H1 (cell line): ENCODE measurements at regions not wholly inside any gene's neighbourhood (a gene's known extent, or its start where the extent isn't known, plus 50 kb on each side); places are given as distances from the start of the nearest gene placed in this dataset.
"Not testable (repeated sequence)": the region's sequence is repeated elsewhere in the genome, so short reads cannot be mapped to it uniquely, and the experiment has no call there.

Experiments
- CTCF ChIA-PET: fragments of 300-600 bp; sonication (Branson Sonifier 250); formaldehyde crosslinking; loops from one replicate; lab custom pipeline; 2021; ENCODE audit not compliant: partially characterized antibody; lab: Charles Lee
- POLR2A ChIA-PET: fragments of 300-600 bp; sonication (Branson Sonifier 250); formaldehyde crosslinking; loops from one replicate; lab custom pipeline; 2021; ENCODE audit warnings: inconsistent platforms; ENCODE audit not compliant: partially characterized antibody; lab: Charles Lee
- DNase-seq, 2 experiments: peaks; one replicate each; pipeline versions ENCODE4 v3.0.0 to v3.0.0-alpha.2; 2010 to 2022; ENCODE audit warnings: low spot score in 2 of 2, low read depth in 1 of 2, mixed read lengths in 1 of 2
- FAIRE-seq: peaks from 2 replicates; lab custom pipeline; 2011; peaks lifted over from hg19 to GRCh38; lab: Jason Lieb, UNC
- H2AFZ ChIP-seq: 2 replicates; pipeline ENCODE4 v1.8.1; 2012; ENCODE audit warnings: low read length, inconsistent platforms
- H2AK5ac ChIP-seq: 2 replicates; pipeline ENCODE4 v1.6.1; 2013; ENCODE audit warnings: low read depth, low read length
- H2BK120ac ChIP-seq: replicated peaks from 2 replicates; pipeline ENCODE3; 2013; ENCODE audit warnings: low read depth, low read length, inconsistent platforms
- H2BK12ac ChIP-seq: 2 replicates; pipeline ENCODE4 v1.6.1; 2013; ENCODE audit warnings: low read depth, low read length
- H2BK15ac ChIP-seq: 2 replicates; pipeline ENCODE4 v1.6.1; 2013; ENCODE audit warnings: low read length
- H2BK20ac ChIP-seq: 2 replicates; pipeline ENCODE4 v1.6.1; 2013; ENCODE audit warnings: low read length
- H2BK5ac ChIP-seq: 2 replicates; pipeline ENCODE4 v1.6.1; 2013; ENCODE audit warnings: low read depth, low read length
- H3K14ac ChIP-seq: 2 replicates; pipeline ENCODE4 v1.6.1; 2013; ENCODE audit warnings: inconsistent platforms; ENCODE audit not compliant: insufficient read length
- H3K18ac ChIP-seq: 2 replicates; pipeline ENCODE4 v1.6.1; 2013; ENCODE audit warnings: low read length; ENCODE audit errors: extremely low read depth
- H3K23ac ChIP-seq: 2 replicates; pipeline ENCODE4 v1.6.1; 2013; ENCODE audit warnings: inconsistent platforms; ENCODE audit not compliant: insufficient read length
- H3K23me2 ChIP-seq: 2 replicates; pipeline ENCODE4 v1.6.1; 2013; ENCODE audit warnings: low read depth, low read length
- H3K27ac ChIP-seq: 2 replicates; pipeline ENCODE4 v1.6.1; 2011; ENCODE audit warnings: low read depth, low read length, inconsistent platforms
- H3K27me3 ChIP-seq, 4 experiments: replicated peaks in 1 of 4; 1 replicate in 1 of 4; 2 replicates in 3 of 4; pipeline versions ENCODE4 v1.6.1 to v1.8.1; 2011 to 2013; ENCODE audit warnings: low read length in 3 of 4, mild to moderate bottlenecking in 3 of 4, inconsistent platforms in 2 of 4, mixed read lengths in 2 of 4, moderate library complexity in 1 of 4; ENCODE audit not compliant: control insufficient read depth in 3 of 4, insufficient read depth in 3 of 4; ENCODE audit errors: extremely low read depth in 1 of 4
- H3K36me3 ChIP-seq, 4 experiments: 2 replicates each; pipeline versions ENCODE4 v1.6.1 to v1.8.1; 2011 to 2013; ENCODE audit warnings: mild to moderate bottlenecking in 4 of 4, low read length in 3 of 4, moderate library complexity in 2 of 4, control low read depth in 1 of 4, inconsistent platforms in 1 of 4; ENCODE audit not compliant: insufficient read depth in 4 of 4, control insufficient read depth in 2 of 4
- H3K4ac ChIP-seq: replicated peaks from 2 replicates; pipeline ENCODE3; 2013; ENCODE audit warnings: low read length, low read depth, mixed read lengths, inconsistent platforms; ENCODE audit not compliant: insufficient read length
- H3K4me1 ChIP-seq, 4 experiments: replicated peaks in 1 of 4; 1 replicate in 1 of 4; 2 replicates in 3 of 4; pipeline versions ENCODE4 v1.6.1 to v1.8.1; 2011 to 2013; ENCODE audit warnings: low read length in 3 of 4, inconsistent platforms in 2 of 4, mixed read lengths in 1 of 4; ENCODE audit not compliant: insufficient read depth in 4 of 4, control insufficient read depth in 3 of 4
- H3K4me2 ChIP-seq, 2 experiments: 2 replicates each; pipeline versions ENCODE4 v1.6.1 to v1.8.1; 2011 to 2013; ENCODE audit warnings: low read depth in 2 of 2, low read length in 2 of 2, control low read depth in 1 of 2, inconsistent platforms in 1 of 2, mild to moderate bottlenecking in 1 of 2; ENCODE audit not compliant: insufficient read depth in 1 of 2
- H3K4me3 ChIP-seq, 4 experiments: fragments of 200-600, 300-600 bp in 1 of 4; sonication (generic), shearing (Covaris generic), sonication (Bioruptor Twin) in 1 of 4; 2 replicates each; pipeline versions ENCODE4 v1.5.1 to v1.8.1; 2011 to 2016; ENCODE audit warnings: low read length in 4 of 4, low read depth in 3 of 4, control low read depth in 2 of 4, inconsistent platforms in 2 of 4, mild to moderate bottlenecking in 2 of 4, mixed read lengths in 1 of 4, moderate library complexity in 1 of 4; ENCODE audit not compliant: insufficient read depth in 2 of 4; ENCODE audit errors: extremely low read depth in 1 of 4
- H3K56ac ChIP-seq: replicated peaks from 2 replicates; pipeline ENCODE3; 2013; ENCODE audit warnings: low read depth, mild to moderate bottlenecking, mixed read lengths, low read length, inconsistent platforms; ENCODE audit not compliant: insufficient read length
- H3K79me1 ChIP-seq: 2 replicates; pipeline ENCODE4 v1.6.1; 2013; ENCODE audit warnings: low read depth, low read length, control low read depth
- H3K79me2 ChIP-seq, 2 experiments: 2 replicates each; pipeline versions ENCODE4 v1.6.1 to v1.8.1; 2012 to 2013; ENCODE audit warnings: low read length in 2 of 2, mild to moderate bottlenecking in 2 of 2, inconsistent platforms in 1 of 2; ENCODE audit not compliant: insufficient read depth in 2 of 2, control insufficient read depth in 1 of 2
- H3K9ac ChIP-seq, 4 experiments: replicated peaks in 1 of 4; 1 replicate in 1 of 4; 2 replicates in 3 of 4; pipeline versions ENCODE4 v1.6.1 to v1.8.1; 2011 to 2013; ENCODE audit warnings: low read depth in 3 of 4, low read length in 3 of 4, control low read depth in 2 of 4, mild to moderate bottlenecking in 2 of 4, moderate library complexity in 2 of 4, inconsistent platforms in 1 of 4; ENCODE audit errors: extremely low read depth in 1 of 4
- H3K9me3 ChIP-seq, 2 experiments: 2 replicates each; pipeline versions ENCODE4 v1.6.1 to v1.8.1; 2012 to 2013; ENCODE audit warnings: mild to moderate bottlenecking in 2 of 2, moderate library complexity in 2 of 2, control low read depth in 1 of 2, inconsistent platforms in 1 of 2, low read depth in 1 of 2, low read length in 1 of 2, mixed read lengths in 1 of 2; ENCODE audit not compliant: insufficient read depth in 2 of 2
- H4K20me1 ChIP-seq, 2 experiments: replicated peaks in 1 of 2; 2 replicates each; pipeline versions ENCODE3 to v1.8.1; 2011 to 2013; ENCODE audit warnings: inconsistent platforms in 2 of 2, low read length in 2 of 2, mild to moderate bottlenecking in 1 of 2; ENCODE audit not compliant: insufficient read depth in 2 of 2, control insufficient read depth in 1 of 2
- H4K5ac ChIP-seq: 2 replicates; pipeline ENCODE4 v1.6.1; 2013; ENCODE audit warnings: low read length, low read depth, mixed read lengths, inconsistent platforms; ENCODE audit not compliant: insufficient read length
- H4K8ac ChIP-seq: 2 replicates; pipeline ENCODE4 v1.8.0; 2013; ENCODE audit warnings: mild to moderate bottlenecking, moderate library complexity, low read length, inconsistent platforms; ENCODE audit not compliant: insufficient read depth; ENCODE audit errors: extremely low read depth
- H4K91ac ChIP-seq: replicated peaks from 2 replicates; pipeline ENCODE3; 2013; ENCODE audit warnings: low read length, mixed read lengths, inconsistent platforms; ENCODE audit not compliant: insufficient read length
- WGBS, 2 experiments: shearing (Covaris generic) in 1 of 2; methylation state at CpG; one replicate each; pipeline versions ENCODE4 v1.1.6 to v1.1.7; 2013 to 2015; ENCODE audit warnings: low lambda C conversion rate in 2 of 2, mixed read lengths in 2 of 2, inconsistent platforms in 1 of 2, low coverage in 1 of 2, missing lambda C conversion rate in 1 of 2; ENCODE audit not compliant: insufficient replicate concordance in 2 of 2, insufficient coverage in 1 of 2, insufficient read length in 1 of 2; ENCODE audit errors: extremely low coverage in 1 of 2, missing lambda C conversion rate in 1 of 2; 5-methylcytosine and 5-hydroxymethylcytosine counted together

- not testable (repeated sequence) for FAIRE-seq, DNase-seq
These were observed 1282.4 kb downstream of the RPIA start for GRCh38 chr2:89973849-89974248.

GRCh38 chr2:89979826-89980537 lies 1288.5 kb downstream of the RPIA start:
- H3K79me2 ChIP-seq, H2AFZ ChIP-seq, H3K18ac ChIP-seq, H3K56ac ChIP-seq, H3K4me2 ChIP-seq, H2BK12ac ChIP-seq, H3K23ac ChIP-seq, CTCF ChIA-PET, H4K5ac ChIP-seq, POLR2A ChIA-PET, H2BK15ac ChIP-seq, DNase-seq, H2BK20ac ChIP-seq, H4K8ac ChIP-seq, H2BK5ac ChIP-seq, H3K27ac ChIP-seq, FAIRE-seq, H2AK5ac ChIP-seq, H3K4me3 ChIP-seq, H3K79me1 ChIP-seq, H3K9ac ChIP-seq, H4K20me1 ChIP-seq, H4K91ac ChIP-seq, H3K14ac ChIP-seq, H3K23me2 ChIP-seq, H3K36me3 ChIP-seq, H2BK120ac ChIP-seq, H3K4ac ChIP-seq, H3K4me1 ChIP-seq, H3K27me3 ChIP-seq: not testable (repeated sequence)
- H3K9me3 ChIP-seq: peaks cover 8 to 24% of the 10 kb centered on the region in 2 experiments; a peak in 3 of 4 replicates
- 54% methylated on average over 2 of the region's 2 CpGs; no CpG with 5 or more reads in 1 of the 2 experiments for WGBS, 2 experiments

More at GRCh38 chr2:89973849-89974248, 1282.4 kb downstream of the RPIA start:
- H3K9me3 ChIP-seq, H3K36me3 ChIP-seq, H2AFZ ChIP-seq, H2AK5ac ChIP-seq, H3K18ac ChIP-seq, H3K4me3 ChIP-seq, H3K56ac ChIP-seq, H3K14ac ChIP-seq, H2BK120ac ChIP-seq, H3K9ac ChIP-seq, H4K20me1 ChIP-seq, H4K5ac ChIP-seq, H3K79me1 ChIP-seq, H2BK15ac ChIP-seq, H4K91ac ChIP-seq, H4K8ac ChIP-seq, H3K4ac ChIP-seq, H2BK5ac ChIP-seq, POLR2A ChIA-PET, CTCF ChIA-PET, H3K27me3 ChIP-seq, H2BK20ac ChIP-seq, H3K4me2 ChIP-seq, H3K79me2 ChIP-seq, H2BK12ac ChIP-seq, H3K27ac ChIP-seq, H3K23me2 ChIP-seq, H3K4me1 ChIP-seq, H3K23ac ChIP-seq: not testable (repeated sequence)
- WGBS, 2 experiments: 87% methylated on average over 3 of the region's 3 CpGs; no CpG with 5 or more reads in 1 of the 2 experiments
